ENCODE measurements at regions not wholly inside any gene's neighbourhood (a gene's known extent, or its start where the extent isn't known, plus 50 kb on each side); places are given as distances from the start of the nearest gene placed in this dataset.

GRCh38 chr6:133741375-133741861, 147.5 kb upstream of the TCF21 start:
- TF ChIP-seq RAD21 (CRISPR knock-in tag; conservative IDR thresholded peaks at IDR 0.05 in 1 of 2, IDR thresholded peaks at IDR 0.05 in 1 of 2) (no peak), SMARCB1 (IDR thresholded peaks at IDR 0.05; ENCODE audit: insufficient read length, low read depth) (no peak), HOMEZ (CRISPR knock-in tag; IDR thresholded peaks at IDR 0.05) (no peak), BMI1 (IDR thresholded peaks at IDR 0.05; ENCODE audit: low read length) (no peak), CTCF (IDR thresholded peaks at IDR 0.05 in 2 of 3, conservative IDR thresholded peaks at IDR 0.05 in 1 of 3; ENCODE audit: insufficient read depth in 2 of 3, low read depth in 1 of 3, low read length in 3 of 3) (no peak), ZBTB2 (IDR thresholded peaks at IDR 0.05) (no peak), CHD1 (IDR thresholded peaks at IDR 0.05; ENCODE audit: low read length) (no peak), ZNF174 (CRISPR knock-in tag; IDR thresholded peaks at IDR 0.05) (no peak)

All from K562 (cell line).